Prostate gland (tissue), 2 donors: ENCODE measurements at regions not wholly inside any gene's neighbourhood (a gene's known extent, or its start where the extent isn't known, plus 50 kb on each side); places are given as distances from the start of the nearest gene placed in this dataset.
"Not testable (repeated sequence)": the region's sequence is repeated elsewhere in the genome, so short reads cannot be mapped to it uniquely, and the experiment has no call there.

Experiments used
- CTCF ChIP-seq, 4 experiments: fragments of 200-600 bp in 2 of 4; fragments of 450-650 bp in 2 of 4; sonication (generic) in 2 of 4; IDR thresholded peaks; 1 replicate in 3 of 4; 2 replicates in 1 of 4; pipeline ENCODE4 v1.5.1; 2016 to 2019; ENCODE audit warnings: antibody characterized with exemption in 4 of 4, mild to moderate bottlenecking in 2 of 4, moderate library complexity in 2 of 4
- POLR2A ChIP-seq: fragments of 450-650 bp; IDR thresholded peaks from one replicate; pipeline ENCODE4 v1.6.1; 2016; ENCODE audit warnings: antibody characterized with exemption, mild to moderate bottlenecking
- POLR2AphosphoS5 ChIP-seq: sonication (generic); formaldehyde crosslinking; IDR thresholded peaks from one replicate; pipeline ENCODE4 v1.6.1; 2017; ENCODE audit warnings: antibody characterized with exemption

- TF ChIP-seq CTCF (IDR thresholded peaks at IDR 0.05); POLR2A: not testable (repeated sequence)
- peak; percentile 77 for TF ChIP-seq POLR2AphosphoS5
These were observed 59.5 kb upstream of the MAP10 start for GRCh38 chr1:232745698-232746097.
